CD4-positive, alpha-beta T cell (primary cell): ENCODE measurements at regions not wholly inside any gene's neighbourhood (a gene's known extent, or its start where the extent isn't known, plus 50 kb on each side); places are given as distances from the start of the nearest gene placed in this dataset.

Experiments used
- ATAC-seq: fragments of 200-7000 bp; cut with Tn5 transposase; one replicate; pipeline ENCODE4 v1.10.0; 2022; ENCODE audit warnings: mild to moderate bottlenecking; ENCODE audit not compliant: poor library complexity
- CTCF ChIA-PET: fragments of 350-600 bp; sonication (Branson Sonifier 250); formaldehyde crosslinking; loops from one replicate; lab custom pipeline; 2021; ENCODE audit warnings: antibody characterized with exemption, inconsistent platforms; lab: Charles Lee
- POLR2A ChIA-PET: fragments of 350-600 bp; sonication (Branson Sonifier 250); formaldehyde crosslinking; loops from one replicate; lab custom pipeline; 2021; ENCODE audit warnings: antibody characterized with exemption, inconsistent platforms; lab: Charles Lee
- DNase-seq, 14 experiments: peaks; one replicate each; pipeline ENCODE4 v3.0.0-alpha.2; 2013 to 2020; ENCODE audit warnings: mixed read lengths in 2 of 14
- H3K27ac ChIP-seq, 2 donors: one replicate each; pipeline versions ENCODE4 v1.5.1 to v1.7.0; 2013; ENCODE audit warnings: low read length in 2 of 2, low read depth in 1 of 2, mild to moderate bottlenecking in 1 of 2
- H3K27me3 ChIP-seq, 2 experiments: 1 replicate in 1 of 2; 2 replicates in 1 of 2; pipeline versions ENCODE4 v1.6.1 to v1.7.0; 2013; ENCODE audit warnings: low read length in 2 of 2, control low read depth in 1 of 2, mild to moderate bottlenecking in 1 of 2, moderate library complexity in 1 of 2; ENCODE audit not compliant: insufficient read depth in 2 of 2, control insufficient read depth in 1 of 2
- H3K36me3 ChIP-seq: one replicate; pipeline ENCODE4 v1.6.1; 2013; ENCODE audit warnings: low read length, control low read depth; ENCODE audit not compliant: insufficient read depth
- H3K4me1 ChIP-seq: one replicate; pipeline ENCODE4 v1.6.1; 2013; ENCODE audit warnings: low read length, control low read depth; ENCODE audit not compliant: insufficient read depth
- H3K4me3 ChIP-seq: one replicate; pipeline ENCODE4 v1.5.1; 2013; ENCODE audit warnings: mild to moderate bottlenecking, low read length, moderate library complexity
- H3K9me3 ChIP-seq, 2 experiments: 1 replicate in 1 of 2; 2 replicates in 1 of 2; pipeline versions ENCODE4 v1.6.1 to v1.7.0; 2013; ENCODE audit warnings: low read length in 2 of 2, mild to moderate bottlenecking in 2 of 2, control low read depth in 1 of 2, moderate library complexity in 1 of 2; ENCODE audit not compliant: control insufficient read depth in 1 of 2, insufficient read depth in 1 of 2
- H3K27ac Mint-ChIP-seq: one replicate; pipeline ENCODE4 v1.8.0; 2020; ENCODE audit warnings: mixed read lengths
- H3K27me3 Mint-ChIP-seq: one replicate; pipeline ENCODE4 v1.8.0; 2021; ENCODE audit warnings: mixed read lengths
- H3K36me3 Mint-ChIP-seq: one replicate; pipeline ENCODE4 v1.8.0; 2021; ENCODE audit warnings: low read depth, mixed read lengths
- H3K4me1 Mint-ChIP-seq: one replicate; pipeline ENCODE4 v1.8.0; 2021; ENCODE audit warnings: low read depth, mixed read lengths
- H3K4me3 Mint-ChIP-seq: one replicate; pipeline ENCODE4 v1.8.0; 2020; ENCODE audit warnings: mild to moderate bottlenecking, mixed read lengths
- H3K9me3 Mint-ChIP-seq: one replicate; pipeline ENCODE4 v1.8.0; 2020; ENCODE audit warnings: mixed read lengths
- intact Hi-C, 2 experiments: fragments of 100-400 bp; cut with DNase I in 1 of 2; cut with micrococcal nuclease in 1 of 2; formaldehyde crosslinking; loops; one replicate each; pipeline versions ENCODE4 v1.15.1 to v1.9.0; 2023 to 2025; cut with DNase I, micrococcal nuclease
- TF ChIP-seq, protein P1 (sequence below): fragments of 200-600 bp; IDR thresholded peaks from one replicate; pipeline ENCODE4 v1.8.0; 2022; ENCODE audit warnings: antibody characterized with exemption, mild to moderate bottlenecking

DNA sequence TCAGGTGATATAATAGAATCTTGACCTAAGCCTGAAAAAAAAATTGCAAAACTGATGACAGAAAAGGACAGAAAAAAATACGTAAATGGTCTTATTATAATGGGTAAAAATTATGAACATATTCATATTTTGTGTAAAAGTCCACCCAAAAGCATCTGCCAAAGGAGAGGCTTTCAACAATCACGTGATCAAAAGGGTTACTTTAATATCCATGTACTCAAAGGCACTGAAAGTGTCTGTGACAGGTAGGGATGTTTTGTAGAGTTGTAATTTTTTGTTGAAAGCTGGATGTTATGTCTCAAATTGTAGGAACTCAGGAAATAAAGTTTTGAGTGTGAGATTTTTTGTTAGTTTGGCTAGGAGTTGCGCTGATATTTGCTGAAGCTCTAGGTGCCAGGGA is 144.8 kb upstream of the GALNTL6 start:
- H3K36me3 Mint-ChIP-seq, result no peaks in the 10 kb centered on the region
- H3K4me1 Mint-ChIP-seq, result no peaks in the 10 kb centered on the region
- Histone ChIP-seq H3K27ac (no peak overlapping the region), H3K4me1 (no peaks in the 10 kb centered on the region), H3K4me3 (no peak overlapping the region), H3K27me3 (no peaks in the 10 kb centered on the region), H3K36me3 (no peaks in the 10 kb centered on the region), H3K9me3 (peaks cover 0 to 4% of the 10 kb centered on the region in 2 experiments)
- intact Hi-C loops, result no loop called here
- TF ChIP-seq, protein P1, sequence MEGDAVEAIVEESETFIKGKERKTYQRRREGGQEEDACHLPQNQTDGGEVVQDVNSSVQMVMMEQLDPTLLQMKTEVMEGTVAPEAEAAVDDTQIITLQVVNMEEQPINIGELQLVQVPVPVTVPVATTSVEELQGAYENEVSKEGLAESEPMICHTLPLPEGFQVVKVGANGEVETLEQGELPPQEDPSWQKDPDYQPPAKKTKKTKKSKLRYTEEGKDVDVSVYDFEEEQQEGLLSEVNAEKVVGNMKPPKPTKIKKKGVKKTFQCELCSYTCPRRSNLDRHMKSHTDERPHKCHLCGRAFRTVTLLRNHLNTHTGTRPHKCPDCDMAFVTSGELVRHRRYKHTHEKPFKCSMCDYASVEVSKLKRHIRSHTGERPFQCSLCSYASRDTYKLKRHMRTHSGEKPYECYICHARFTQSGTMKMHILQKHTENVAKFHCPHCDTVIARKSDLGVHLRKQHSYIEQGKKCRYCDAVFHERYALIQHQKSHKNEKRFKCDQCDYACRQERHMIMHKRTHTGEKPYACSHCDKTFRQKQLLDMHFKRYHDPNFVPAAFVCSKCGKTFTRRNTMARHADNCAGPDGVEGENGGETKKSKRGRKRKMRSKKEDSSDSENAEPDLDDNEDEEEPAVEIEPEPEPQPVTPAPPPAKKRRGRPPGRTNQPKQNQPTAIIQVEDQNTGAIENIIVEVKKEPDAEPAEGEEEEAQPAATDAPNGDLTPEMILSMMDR, result no peak
- H3K9me3 Mint-ChIP-seq, result peaks cover 2% of the 10 kb centered on the region
- H3K27me3 Mint-ChIP-seq, result no peaks in the 10 kb centered on the region
- no peak overlapping the region for H3K27ac Mint-ChIP-seq
- no peak overlapping the region for H3K4me3 Mint-ChIP-seq
- no peak for ATAC-seq
- ChIA-PET POLR2A (no interaction called here), CTCF (no interaction called here)
- DNase-seq, result no peak

- Histone ChIP-seq H3K4me1 (no peaks in the 10 kb centered on the region), H3K27ac (no peak overlapping the region), H3K27me3 (no peaks in the 10 kb centered on the region), H3K4me3 (no peak overlapping the region), H3K36me3 (no peaks in the 10 kb centered on the region), H3K9me3 (peaks cover 0 to 6% of the 10 kb centered on the region in 2 experiments)
- no peak overlapping the region for H3K27ac Mint-ChIP-seq
- no peaks in the 10 kb centered on the region for H3K27me3 Mint-ChIP-seq
- H3K4me1 Mint-ChIP-seq, result no peaks in the 10 kb centered on the region
- intact Hi-C loops, result no loop called here
- H3K9me3 Mint-ChIP-seq, result peaks cover 2% of the 10 kb centered on the region
- ChIA-PET CTCF (no interaction called here), POLR2A (no interaction called here)
- ATAC-seq, result no peak
- H3K36me3 Mint-ChIP-seq, result no peaks in the 10 kb centered on the region
- H3K4me3 Mint-ChIP-seq, result no peak overlapping the region
- TF ChIP-seq, protein P1, result no peak
- no peak for DNase-seq
Measured at GRCh38 chr4:171667906-171668305, 145.3 kb upstream of the GALNTL6 start.

GRCh38 chr4:171651071-171651470 is 162.1 kb upstream of the GALNTL6 start:
- Histone ChIP-seq H3K36me3 (no peaks in the 10 kb centered on the region), H3K4me1 (no peaks in the 10 kb centered on the region), H3K27me3 (no peaks in the 10 kb centered on the region), H3K4me3 (no peak overlapping the region), H3K27ac (no peak overlapping the region), H3K9me3 (peaks cover 0 to 12% of the 10 kb centered on the region in 2 experiments)
- H3K4me1 Mint-ChIP-seq, result no peaks in the 10 kb centered on the region
- intact Hi-C loops, result no loop called here
- no peaks in the 10 kb centered on the region for H3K36me3 Mint-ChIP-seq
- DNase-seq (no peak), ATAC-seq (no peak)
- no peak overlapping the region for H3K4me3 Mint-ChIP-seq
- no peaks in the 10 kb centered on the region for H3K27me3 Mint-ChIP-seq
- TF ChIP-seq, protein P1, result no peak
- ChIA-PET CTCF (no interaction called here), POLR2A (no interaction called here)
- peaks cover 4% of the 10 kb centered on the region for H3K9me3 Mint-ChIP-seq
- H3K27ac Mint-ChIP-seq, result no peak overlapping the region
